HG03439 (cell line): ENCODE measurements at regions not wholly inside any gene's neighbourhood (a gene's known extent, or its start where the extent isn't known, plus 50 kb on each side); places are given as distances from the start of the nearest gene placed in this dataset.

Experiments
- ATAC-seq: cut with Tn5 transposase; IDR thresholded peaks from one replicate; pipeline ENCODE4 v1.9.1; 2021; ENCODE audit warnings: mild to moderate bottlenecking, moderate library complexity; ENCODE audit not compliant: unreplicated experiment

- no peak for ATAC-seq
These were observed 163.5 kb upstream of the LMO4 start for GRCh38 chr1:87165177-87165576.

GRCh38 chr1:87167157-87167789, 161.4 kb upstream of the LMO4 start:
- no peak for ATAC-seq

GRCh38 chr1:87167848-87168525, 160.7 kb upstream of the LMO4 start:
- ATAC-seq = no peak

GRCh38 chr1:87169263-87169910, 159.3 kb upstream of the LMO4 start:
- ATAC-seq = no peak

- ATAC-seq = no peak
These were observed 158.5 kb upstream of the LMO4 start for GRCh38 chr1:87170157-87170556.

- no peak for ATAC-seq
These were observed 157.6 kb upstream of the LMO4 start for GRCh38 chr1:87170931-87171598.

GRCh38 chr1:87173231-87173630, 155.4 kb upstream of the LMO4 start:
- no peak for ATAC-seq

- no peak for ATAC-seq
These were observed 153.9 kb upstream of the LMO4 start for GRCh38 chr1:87174724-87175245.

- ATAC-seq = no peak
These were observed 152.6 kb upstream of the LMO4 start for GRCh38 chr1:87176087-87176486.

GRCh38 chr1:87176514-87176913, 152.2 kb upstream of the LMO4 start:
- no peak for ATAC-seq

- no peak for ATAC-seq
These were observed 150.2 kb upstream of the LMO4 start for GRCh38 chr1:87178441-87178840.

- no peak for ATAC-seq
These were observed 149.4 kb upstream of the LMO4 start for GRCh38 chr1:87179076-87179810.

GRCh38 chr1:87179851-87180519, 148.7 kb upstream of the LMO4 start:
- no peak for ATAC-seq

GRCh38 chr1:87180682-87181081, 148.0 kb upstream of the LMO4 start:
- no peak for ATAC-seq

GRCh38 chr1:87182611-87183010, 146.1 kb upstream of the LMO4 start:
- no peak for ATAC-seq

- ATAC-seq = no peak
These were observed 143.6 kb upstream of the LMO4 start for GRCh38 chr1:87185077-87185476.

- no peak for ATAC-seq
These were observed 142.3 kb upstream of the LMO4 start for GRCh38 chr1:87186346-87186745.

GRCh38 chr1:87188640-87189039, 140.0 kb upstream of the LMO4 start:
- no peak for ATAC-seq

GRCh38 chr1:87190402-87190801, 138.3 kb upstream of the LMO4 start:
- ATAC-seq = no peak

- no peak for ATAC-seq
These were observed 137.0 kb upstream of the LMO4 start for GRCh38 chr1:87191646-87192045.
